ENCODE measurements at regions not wholly inside any gene's neighbourhood (a gene's known extent, or its start where the extent isn't known, plus 50 kb on each side); places are given as distances from the start of the nearest gene placed in this dataset.
"Not testable (repeated sequence)": the region's sequence is repeated elsewhere in the genome, so short reads cannot be mapped to it uniquely, and the experiment has no call there.

DNA sequence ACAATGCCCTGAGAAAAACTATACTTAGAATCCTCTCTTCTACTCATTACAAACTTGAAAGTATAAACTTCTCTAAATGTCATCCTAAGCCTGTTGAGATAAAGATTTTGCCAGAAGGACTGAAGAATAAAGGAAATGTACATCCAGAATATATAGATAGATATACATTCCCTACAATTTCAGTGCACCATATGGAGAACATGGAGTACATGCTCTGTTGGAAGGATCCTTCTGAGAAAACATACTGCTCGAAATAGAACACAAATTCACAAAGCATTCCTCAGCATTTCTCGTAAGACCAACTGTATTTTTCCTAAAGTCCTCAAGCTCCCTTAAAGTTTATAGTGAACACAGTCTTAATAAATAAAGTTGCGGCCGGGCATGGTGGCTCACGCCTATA lies 69.7 kb upstream of the RASA1 start:
- no peak for DNase-seq (ENCODE audit: low read depth)

DNA sequence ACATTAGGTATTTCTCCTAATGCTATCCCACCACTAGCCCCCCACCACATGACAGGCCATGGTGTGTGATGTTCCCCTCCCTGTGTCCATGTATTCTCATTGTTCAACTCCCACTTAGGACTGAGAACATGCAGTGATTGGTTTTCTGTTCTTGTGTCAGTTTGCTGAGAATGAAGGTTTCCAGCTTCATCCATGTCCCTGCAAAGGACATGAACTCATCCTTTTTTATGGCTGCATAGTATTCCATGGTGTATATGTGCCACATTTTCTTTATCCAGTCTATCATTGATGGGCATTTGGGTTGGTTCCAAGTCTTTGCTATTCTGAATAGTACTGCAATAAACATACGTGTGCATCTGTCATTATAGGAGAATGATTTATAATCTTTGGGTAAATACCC lies 68.4 kb upstream of the RASA1 start:
- not testable (repeated sequence) for DNase-seq (ENCODE audit: low read depth)

DNA sequence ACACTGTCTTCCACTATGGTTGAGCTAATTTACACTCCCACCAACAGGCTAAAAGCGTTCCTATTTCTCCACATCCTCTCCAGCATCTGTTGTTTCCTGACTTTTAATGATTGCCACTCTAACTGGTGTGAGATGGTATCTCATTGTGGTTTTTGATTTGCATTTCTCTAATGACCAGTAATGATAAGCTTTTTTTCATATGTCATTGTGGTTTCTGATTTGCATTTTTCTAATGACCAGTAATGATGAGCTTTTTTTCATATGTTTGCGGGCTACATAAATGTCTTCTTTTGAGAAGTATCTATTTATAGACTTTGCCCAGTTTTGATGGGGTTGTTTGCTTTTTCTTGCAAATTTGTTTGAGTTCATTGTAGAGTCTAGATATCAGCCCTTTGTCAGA lies 68.0 kb upstream of the RASA1 start:
- not testable (repeated sequence) for DNase-seq (ENCODE audit: low read depth)

DNA sequence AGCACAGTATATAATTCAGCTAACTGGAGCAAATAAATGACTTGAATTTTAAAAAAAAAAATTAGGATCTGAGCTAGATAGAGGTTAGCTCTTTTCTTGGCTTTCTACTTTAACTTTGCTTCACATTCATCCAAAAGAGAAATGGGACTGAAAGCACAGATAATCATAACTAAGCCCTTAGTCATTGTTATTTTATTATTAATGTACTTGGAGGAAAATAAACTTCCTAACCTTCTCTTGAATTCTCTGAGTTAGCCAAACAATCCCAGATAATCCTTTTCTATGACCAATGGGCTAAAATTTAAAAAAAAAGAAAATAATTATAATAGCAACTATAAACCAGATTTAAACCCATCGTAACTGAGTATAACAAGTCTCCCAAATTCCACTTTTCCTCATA lies 57.6 kb upstream of the RASA1 start:
- DNase-seq (ENCODE audit: low read depth): no peak

DNA sequence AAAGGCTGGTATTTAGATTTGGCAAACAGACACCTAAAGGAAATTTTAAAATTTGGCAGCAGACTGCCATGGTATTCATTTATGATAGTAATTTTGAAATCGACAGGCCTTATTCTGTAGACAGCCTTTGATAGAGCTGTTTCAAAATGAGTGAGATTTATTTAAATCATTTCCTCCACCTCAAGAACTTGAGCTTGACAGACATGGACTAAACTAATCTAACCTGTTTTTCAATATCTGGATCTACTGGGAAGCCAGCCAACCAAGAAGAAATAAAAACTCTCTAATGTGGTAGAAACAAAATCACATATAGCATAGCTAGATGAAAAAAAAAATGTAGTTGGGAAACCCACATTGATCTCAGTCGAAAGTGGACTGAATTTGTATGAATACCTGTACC lies 56.9 kb upstream of the RASA1 start:
- DNase-seq (ENCODE audit: low read depth): no peak

DNA sequence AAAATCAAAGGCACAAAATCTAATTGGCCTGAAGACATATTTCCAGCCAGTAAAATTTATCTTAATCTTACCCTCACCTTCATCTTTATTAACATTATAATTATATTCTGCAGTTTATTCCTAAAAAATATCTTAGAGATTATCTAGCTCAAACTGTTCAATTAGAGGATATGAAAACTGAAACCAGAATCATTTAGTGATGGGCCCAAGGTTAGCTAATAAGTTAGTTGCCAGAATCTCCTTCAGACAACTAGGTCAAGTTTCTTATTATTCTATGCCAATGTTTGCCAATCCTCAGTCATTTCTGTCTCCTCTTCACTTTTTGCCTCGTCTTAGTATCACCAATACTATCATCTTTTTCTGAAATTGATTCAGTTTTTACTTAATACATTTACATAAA lies 56.0 kb upstream of the RASA1 start:
- no peak for DNase-seq (ENCODE audit: low read depth)

DNA sequence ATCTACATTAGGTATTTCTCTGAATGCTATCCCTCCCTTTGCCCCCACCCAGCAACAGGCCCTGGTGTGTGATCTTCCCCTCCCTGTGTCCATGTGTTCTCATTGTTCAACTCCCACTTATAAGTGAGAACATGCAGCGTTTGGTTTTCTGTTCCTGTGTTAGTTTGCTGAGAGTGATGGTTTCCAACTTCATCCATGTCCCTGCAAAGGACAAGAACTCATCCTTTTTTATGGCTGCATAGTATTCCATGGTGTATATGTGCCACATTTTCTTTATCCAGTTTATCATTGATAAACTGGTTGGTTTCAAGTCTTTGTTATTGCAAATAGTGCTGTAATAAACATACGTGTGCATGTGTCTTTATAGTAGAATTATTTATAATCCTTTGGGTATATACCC lies 55.5 kb upstream of the RASA1 start:
- not testable (repeated sequence) for DNase-seq (ENCODE audit: low read depth)

DNA sequence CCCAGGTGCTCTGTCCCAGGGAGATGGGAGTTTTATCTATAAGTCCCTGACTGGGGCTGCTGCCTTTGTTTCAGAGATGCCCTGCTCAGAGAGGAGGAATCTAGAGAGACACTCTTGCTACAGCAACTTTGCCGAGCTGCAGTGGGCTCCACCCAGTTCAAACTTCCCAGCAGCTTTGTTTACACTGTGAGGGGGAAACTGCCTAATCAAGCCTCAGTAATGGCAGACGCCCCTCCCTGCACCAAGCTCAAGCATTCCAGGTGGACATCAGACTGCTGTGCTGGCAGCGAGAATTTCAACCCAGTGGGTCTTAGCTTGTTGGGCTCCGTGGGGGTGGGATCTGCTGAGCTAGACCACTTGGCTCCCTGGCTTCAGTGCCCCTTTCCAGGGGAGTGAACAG lies 50.2 kb upstream of the RASA1 start:
- not testable (repeated sequence) for DNase-seq (ENCODE audit: low read depth)
